MM.1S (cell line): ENCODE measurements at regions not wholly inside any gene's neighbourhood (a gene's known extent, or its start where the extent isn't known, plus 50 kb on each side); places are given as distances from the start of the nearest gene placed in this dataset.

ENCODE experiments used
- EZH2 ChIP-seq: fragments of 300-600 bp; sonication (generic); optimal IDR thresholded peaks from 2 replicates; pipeline ENCODE3; 2017; ENCODE audit warnings: low read depth, mild to moderate bottlenecking, antibody characterized with exemption, low read length, mixed read lengths
- EZH2phosphoT487 ChIP-seq: fragments of 300-600 bp; sonication (generic); IDR thresholded peaks from 2 replicates; pipeline ENCODE4 v1.6.1; 2018; ENCODE audit warnings: antibody characterized with exemption, low read length
- TF ChIP-seq, protein P1 (sequence below): fragments of 300-600 bp; sonication (generic); IDR thresholded peaks from 2 replicates; pipeline ENCODE4 v1.5.1; 2016; ENCODE audit warnings: antibody characterized with exemption, low read length, mixed read lengths

DNA sequence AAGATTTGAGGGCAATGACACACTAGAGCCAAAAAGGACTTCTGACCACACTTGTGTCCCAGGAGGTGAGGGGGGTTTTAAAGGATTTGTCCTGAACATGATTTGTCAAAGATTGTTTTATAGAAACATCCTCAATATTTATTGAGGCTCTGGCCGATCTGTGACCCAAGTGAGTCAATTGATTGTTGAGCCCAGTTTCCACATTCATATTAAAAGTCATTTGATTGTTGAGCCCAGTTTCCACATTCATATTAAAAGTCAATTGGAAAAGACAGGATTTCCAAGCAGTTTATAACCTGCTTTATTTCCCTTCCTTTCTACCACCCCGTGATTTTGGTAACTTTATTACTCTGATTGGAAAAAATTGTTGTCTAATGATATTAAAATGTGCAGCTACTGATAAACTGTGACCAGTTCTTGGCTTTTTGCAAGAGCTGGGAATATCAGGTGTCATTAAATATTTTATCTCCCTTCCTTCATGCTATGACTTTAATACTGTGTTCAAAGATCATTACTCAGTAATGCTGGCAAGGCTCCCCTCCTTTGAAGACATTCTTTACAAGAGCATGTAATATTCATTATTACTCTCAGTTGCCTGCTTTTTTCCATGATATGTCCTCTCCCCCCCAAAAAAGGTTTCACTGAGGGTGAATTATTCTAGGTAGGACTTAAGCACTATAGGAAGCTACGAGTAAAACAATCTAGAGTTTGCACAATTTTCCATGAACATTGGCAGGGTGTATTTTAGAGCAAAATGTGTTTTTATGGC is 75.3 kb downstream of the HRH4 start:
- TF ChIP-seq, protein P1, sequence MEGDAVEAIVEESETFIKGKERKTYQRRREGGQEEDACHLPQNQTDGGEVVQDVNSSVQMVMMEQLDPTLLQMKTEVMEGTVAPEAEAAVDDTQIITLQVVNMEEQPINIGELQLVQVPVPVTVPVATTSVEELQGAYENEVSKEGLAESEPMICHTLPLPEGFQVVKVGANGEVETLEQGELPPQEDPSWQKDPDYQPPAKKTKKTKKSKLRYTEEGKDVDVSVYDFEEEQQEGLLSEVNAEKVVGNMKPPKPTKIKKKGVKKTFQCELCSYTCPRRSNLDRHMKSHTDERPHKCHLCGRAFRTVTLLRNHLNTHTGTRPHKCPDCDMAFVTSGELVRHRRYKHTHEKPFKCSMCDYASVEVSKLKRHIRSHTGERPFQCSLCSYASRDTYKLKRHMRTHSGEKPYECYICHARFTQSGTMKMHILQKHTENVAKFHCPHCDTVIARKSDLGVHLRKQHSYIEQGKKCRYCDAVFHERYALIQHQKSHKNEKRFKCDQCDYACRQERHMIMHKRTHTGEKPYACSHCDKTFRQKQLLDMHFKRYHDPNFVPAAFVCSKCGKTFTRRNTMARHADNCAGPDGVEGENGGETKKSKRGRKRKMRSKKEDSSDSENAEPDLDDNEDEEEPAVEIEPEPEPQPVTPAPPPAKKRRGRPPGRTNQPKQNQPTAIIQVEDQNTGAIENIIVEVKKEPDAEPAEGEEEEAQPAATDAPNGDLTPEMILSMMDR = no peak
- TF ChIP-seq EZH2phosphoT487 (no peak), EZH2 (no peak)
